ENCODE measurements at regions not wholly inside any gene's neighbourhood (a gene's known extent, or its start where the extent isn't known, plus 50 kb on each side); places are given as distances from the start of the nearest gene placed in this dataset.
"Not testable (repeated sequence)": the region's sequence is repeated elsewhere in the genome, so short reads cannot be mapped to it uniquely, and the experiment has no call there.

DNA sequence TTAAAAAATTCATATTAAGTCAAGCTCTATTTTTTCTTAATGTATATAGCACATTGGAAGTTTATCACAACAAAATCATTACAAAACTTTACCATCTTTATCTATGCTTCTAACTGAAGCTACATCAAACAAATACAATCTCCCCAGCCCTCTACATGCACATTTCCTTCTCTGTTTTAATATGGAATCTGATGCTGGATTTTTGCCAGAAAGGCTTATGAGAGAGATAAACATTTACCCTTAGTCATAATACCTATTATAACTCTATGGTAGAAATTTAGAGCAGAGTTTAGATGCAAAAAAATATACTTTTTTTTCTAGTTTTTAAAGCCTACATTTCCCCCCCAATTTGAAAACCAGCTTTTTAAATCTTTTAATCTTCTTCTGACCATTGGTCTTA, 1198.6 kb downstream of the GATA3 start:
- TF ChIP-seq POLR2A (IDR thresholded peaks at IDR 0.05; ENCODE audit: low read depth, low read length) (no peak), TAF1 (IDR thresholded peaks at IDR 0.05; ENCODE audit: borderline replicate concordance, low read depth, low read length) (no peak), POLR2AphosphoS5 (IDR thresholded peaks at IDR 0.05; ENCODE audit: low read depth, low read length) (no peak)
- no peak for FAIRE-seq
- no peak for DNase-seq (ENCODE audit: insufficient read length)

DNA sequence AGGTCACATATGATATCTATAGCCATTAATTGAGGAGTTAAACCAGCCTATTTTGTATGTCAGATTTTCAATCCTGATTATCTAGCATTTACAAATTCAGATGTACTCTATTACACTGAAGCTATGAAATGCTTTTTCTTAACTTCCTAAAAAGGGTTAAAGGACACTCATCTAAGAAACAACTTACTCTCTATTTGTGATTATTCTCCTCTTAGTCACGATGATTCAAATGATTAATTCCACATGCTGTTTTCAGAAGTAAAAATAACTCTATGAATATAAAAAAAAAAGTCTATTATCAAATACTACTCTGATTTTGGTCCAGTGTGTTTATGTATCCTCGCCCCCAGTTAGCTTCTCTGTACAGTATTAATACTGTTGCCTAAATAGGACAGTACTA, 1199.9 kb downstream of the GATA3 start:
- DNase-seq (ENCODE audit: insufficient read length) (no peak), FAIRE-seq (no peak)
- TF ChIP-seq POLR2A (IDR thresholded peaks at IDR 0.05; ENCODE audit: low read depth, low read length), result no peak
- TF ChIP-seq POLR2AphosphoS5 (IDR thresholded peaks at IDR 0.05; ENCODE audit: low read depth, low read length), result no peak
- no peak for TF ChIP-seq TAF1 (IDR thresholded peaks at IDR 0.05; ENCODE audit: borderline replicate concordance, low read depth, low read length)

DNA sequence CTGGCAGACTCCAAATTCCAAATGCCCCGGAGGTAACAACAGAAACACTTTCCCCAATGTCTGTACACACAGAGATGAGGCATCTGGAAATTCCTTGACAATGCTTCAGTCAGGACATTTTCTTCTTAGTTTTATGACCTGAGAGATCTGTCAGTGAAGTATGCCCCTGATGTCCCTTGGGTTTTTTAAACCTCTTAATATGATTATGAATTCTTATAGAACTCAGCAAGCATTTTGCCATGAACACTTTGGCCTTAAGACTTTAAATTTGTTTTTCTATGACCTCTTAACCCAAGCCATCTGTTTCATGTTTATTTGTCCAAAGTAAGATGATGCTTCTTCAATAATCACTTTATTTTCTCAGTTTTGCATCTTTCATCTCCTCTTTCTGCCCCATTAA, 1206.2 kb downstream of the GATA3 start:
- FAIRE-seq (no peak), DNase-seq (ENCODE audit: insufficient read length) (no peak)
- TF ChIP-seq POLR2A (IDR thresholded peaks at IDR 0.05; ENCODE audit: low read depth, low read length) (no peak), POLR2AphosphoS5 (IDR thresholded peaks at IDR 0.05; ENCODE audit: low read depth, low read length) (no peak)

DNA sequence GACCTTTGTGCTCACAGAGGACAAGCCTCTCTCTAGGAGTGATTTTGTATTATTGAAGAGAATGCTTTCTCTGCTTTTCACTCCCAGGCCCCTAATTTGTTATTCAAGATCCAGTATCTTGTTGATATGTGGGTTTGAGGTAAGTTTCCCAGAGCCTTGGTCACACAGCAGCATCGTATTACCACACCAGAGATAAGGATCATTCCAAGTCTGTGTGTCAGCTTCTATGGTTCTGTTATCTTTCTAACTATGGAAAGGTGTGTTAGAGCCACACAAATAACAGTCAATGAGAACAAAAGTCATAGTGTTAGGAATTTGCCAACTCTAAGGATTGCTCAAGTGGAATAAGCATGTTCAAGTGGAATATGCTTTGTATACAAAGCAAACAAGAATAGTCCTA, 1208.3 kb downstream of the GATA3 start:
- FAIRE-seq (no peak), DNase-seq (ENCODE audit: insufficient read length) (no peak)
- TF ChIP-seq TAF1 (IDR thresholded peaks at IDR 0.05; ENCODE audit: borderline replicate concordance, low read depth, low read length) (no peak), POLR2A (IDR thresholded peaks at IDR 0.05; ENCODE audit: low read depth, low read length) (no peak), POLR2AphosphoS5 (IDR thresholded peaks at IDR 0.05; ENCODE audit: low read depth, low read length) (no peak)

DNA sequence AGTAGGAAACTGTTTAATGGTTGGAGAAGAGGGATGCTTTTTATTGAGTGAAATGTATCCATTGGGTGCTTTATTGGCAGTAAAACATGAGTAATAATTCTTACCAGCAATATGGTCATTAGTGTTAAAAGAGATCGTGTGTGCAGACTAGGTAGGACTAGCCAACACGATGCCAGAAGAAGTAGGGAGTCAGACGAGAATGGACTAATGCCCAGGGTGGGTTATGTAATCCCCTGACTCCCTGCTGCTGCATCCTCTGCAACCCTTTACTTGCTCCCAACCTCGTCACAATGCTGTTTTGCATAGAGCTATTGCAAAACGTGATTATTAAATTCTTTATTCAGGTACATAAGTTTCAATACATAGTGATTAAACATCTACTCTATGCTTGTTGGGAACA, 1213.7 kb downstream of the GATA3 start:
- no peak for FAIRE-seq
- TF ChIP-seq POLR2AphosphoS5 (IDR thresholded peaks at IDR 0.05; ENCODE audit: low read depth, low read length) (no peak), POLR2A (IDR thresholded peaks at IDR 0.05; ENCODE audit: low read depth, low read length) (no peak), TAF1 (IDR thresholded peaks at IDR 0.05; ENCODE audit: borderline replicate concordance, low read depth, low read length) (no peak)
- DNase-seq (ENCODE audit: insufficient read length), result no peak

DNA sequence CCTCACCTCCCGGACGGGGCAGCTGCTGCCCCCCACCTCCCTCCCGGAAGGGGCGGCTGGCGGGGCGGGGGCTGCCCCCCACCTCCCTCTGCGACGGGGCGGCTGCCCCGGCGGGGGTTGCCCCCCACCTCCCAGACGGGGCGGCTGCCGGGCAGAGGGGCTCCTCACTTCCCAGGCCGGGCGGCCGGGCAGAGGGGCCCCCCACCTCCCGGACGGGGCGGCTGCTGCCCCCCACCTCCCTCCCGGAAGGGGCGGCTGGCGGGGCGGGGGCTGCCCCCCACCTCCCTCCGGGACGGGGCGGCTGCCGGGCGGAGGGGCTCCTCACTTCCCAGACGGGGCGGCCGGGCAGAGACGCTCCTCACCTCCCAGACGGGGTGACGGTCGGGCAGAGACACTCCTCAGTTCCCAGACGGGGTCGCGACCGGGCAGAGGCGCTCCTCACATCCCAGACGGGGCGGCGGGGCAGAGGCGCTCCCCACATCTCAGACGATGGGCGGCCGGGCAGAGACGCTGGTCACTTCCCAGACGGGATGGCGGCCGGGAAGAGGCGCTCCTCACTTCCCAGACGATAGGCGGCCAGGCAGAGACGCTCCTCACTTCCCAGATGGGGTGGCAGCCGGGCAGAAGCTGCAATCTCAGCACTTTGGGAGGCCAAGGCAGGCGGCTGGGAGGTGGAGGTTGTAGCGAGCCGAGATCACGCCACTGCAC, 1218.8 kb downstream of the GATA3 start:
- not testable (repeated sequence) for DNase-seq (ENCODE audit: insufficient read length); FAIRE-seq

DNA sequence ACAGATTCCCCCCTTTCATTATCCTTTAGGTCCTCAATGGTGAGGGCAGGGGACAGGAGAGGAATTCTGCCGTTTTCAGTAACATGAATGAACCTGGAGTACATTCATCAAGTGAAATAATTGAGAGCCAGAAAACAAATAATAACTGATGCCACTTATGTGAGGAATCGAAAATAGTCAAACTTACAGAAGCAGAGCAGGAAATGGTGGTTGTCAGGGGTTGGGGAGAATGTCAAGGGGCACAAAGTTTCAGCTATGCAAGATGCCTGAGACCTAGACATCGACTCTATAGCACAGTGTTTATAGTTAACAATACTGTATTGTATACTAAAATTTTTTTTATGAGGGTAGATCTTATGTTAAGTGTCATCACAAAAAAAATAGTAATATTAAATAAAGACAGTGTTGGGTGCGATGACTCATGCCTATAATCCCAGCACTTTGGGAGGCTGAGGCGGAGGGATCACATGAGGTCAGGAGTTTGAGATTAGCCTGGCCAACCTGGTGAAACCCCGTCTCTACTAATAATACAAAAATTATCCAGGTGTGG, 1219.8 kb downstream of the GATA3 start:
- TF ChIP-seq POLR2AphosphoS5 (IDR thresholded peaks at IDR 0.05; ENCODE audit: low read depth, low read length) (no peak), TAF1 (IDR thresholded peaks at IDR 0.05; ENCODE audit: borderline replicate concordance, low read depth, low read length) (no peak), POLR2A (IDR thresholded peaks at IDR 0.05; ENCODE audit: low read depth, low read length) (no peak)
- DNase-seq (ENCODE audit: insufficient read length) (no peak), FAIRE-seq (no peak)

DNA sequence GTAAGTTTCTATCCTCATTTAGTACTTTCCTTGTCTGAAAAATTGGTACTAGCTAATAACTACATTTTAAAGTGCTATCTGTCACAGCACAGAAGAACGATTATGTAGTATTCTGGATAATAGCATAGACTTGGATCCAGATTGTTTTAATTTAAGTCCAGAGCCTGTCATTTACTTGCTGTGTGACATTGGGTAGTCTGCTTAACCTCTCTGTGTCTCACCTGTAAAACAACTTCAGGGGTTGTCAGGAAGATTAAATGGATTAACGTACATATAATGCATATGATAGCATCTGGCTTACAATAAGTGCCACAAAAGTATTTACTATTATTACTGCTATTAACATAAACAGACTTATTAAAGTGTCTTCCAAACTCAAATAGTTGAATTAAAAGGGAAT, 1221.4 kb downstream of the GATA3 start:
- DNase-seq (ENCODE audit: insufficient read length) (no peak), FAIRE-seq (no peak)
- TF ChIP-seq POLR2AphosphoS5 (IDR thresholded peaks at IDR 0.05; ENCODE audit: low read depth, low read length), result no peak
- TF ChIP-seq POLR2A (IDR thresholded peaks at IDR 0.05; ENCODE audit: low read depth, low read length), result no peak
- TF ChIP-seq TAF1 (IDR thresholded peaks at IDR 0.05; ENCODE audit: borderline replicate concordance, low read depth, low read length), result no peak

DNA sequence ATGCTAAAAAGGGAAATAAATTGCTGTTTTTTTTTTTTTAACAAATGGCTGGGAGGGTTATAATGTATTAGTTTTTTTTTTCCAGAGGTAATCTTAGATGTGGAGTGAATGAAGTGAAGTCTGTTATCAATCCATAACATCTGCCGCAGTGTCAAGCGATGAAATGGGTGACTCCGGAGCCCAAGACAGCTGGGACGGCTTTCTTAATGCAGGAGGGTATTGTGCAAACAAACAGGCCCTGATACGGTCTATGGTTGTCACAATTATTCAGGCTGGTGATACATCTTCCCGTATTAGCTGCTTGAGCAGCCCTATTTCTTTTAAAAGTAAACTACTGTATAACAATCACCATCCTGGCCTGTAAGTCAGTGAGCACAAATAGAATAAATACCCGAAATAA, 1231.2 kb downstream of the GATA3 start:
- no peak for DNase-seq (ENCODE audit: insufficient read length)
- no peak for FAIRE-seq
- TF ChIP-seq POLR2AphosphoS5 (IDR thresholded peaks at IDR 0.05; ENCODE audit: low read depth, low read length) (no peak), TAF1 (IDR thresholded peaks at IDR 0.05; ENCODE audit: borderline replicate concordance, low read depth, low read length) (no peak), POLR2A (IDR thresholded peaks at IDR 0.05; ENCODE audit: low read depth, low read length) (no peak)

DNA sequence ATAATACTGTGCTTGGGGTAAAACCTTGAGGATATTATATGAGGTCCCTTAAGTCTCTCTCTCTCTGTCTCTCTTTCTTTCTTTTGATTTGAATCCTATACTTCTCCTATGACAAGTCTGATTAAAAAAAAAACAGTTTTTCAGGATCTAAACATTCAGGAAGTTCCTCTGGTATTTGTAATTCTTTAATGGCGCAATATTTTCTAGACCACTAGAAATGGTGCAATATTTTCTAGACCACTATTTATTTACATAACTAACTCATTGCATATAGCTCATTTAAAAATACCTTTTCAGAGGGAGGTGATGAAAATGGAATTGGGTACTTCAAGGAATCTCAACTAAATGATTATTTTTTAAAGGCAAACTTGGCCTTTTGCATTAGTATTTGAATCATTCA, 1235.3 kb downstream of the GATA3 start:
- no peak for DNase-seq (ENCODE audit: insufficient read length)
- no peak for FAIRE-seq
- no peak for TF ChIP-seq POLR2A (IDR thresholded peaks at IDR 0.05; ENCODE audit: low read depth, low read length)
- no peak for TF ChIP-seq POLR2AphosphoS5 (IDR thresholded peaks at IDR 0.05; ENCODE audit: low read depth, low read length)
- no peak for TF ChIP-seq TAF1 (IDR thresholded peaks at IDR 0.05; ENCODE audit: borderline replicate concordance, low read depth, low read length)

DNA sequence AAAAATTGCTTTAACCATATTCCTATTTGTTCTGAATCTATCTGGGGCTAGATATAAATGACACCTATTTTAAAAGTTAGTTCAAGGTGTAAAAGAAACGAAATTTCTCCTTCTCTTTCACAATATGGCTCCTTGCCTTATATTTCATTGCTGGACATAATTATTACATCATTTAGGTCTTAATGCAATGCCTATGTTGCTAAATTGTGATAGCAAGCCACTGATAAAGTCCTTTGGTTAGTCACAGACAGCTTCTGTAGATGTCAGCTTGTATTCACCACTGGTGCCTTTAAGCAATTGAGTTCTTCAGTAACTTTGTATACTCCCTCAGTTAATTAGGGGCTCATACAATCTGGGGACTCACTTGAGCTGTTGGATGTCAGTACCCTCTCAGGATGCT, 1236.6 kb downstream of the GATA3 start:
- no peak for DNase-seq (ENCODE audit: insufficient read length)
- FAIRE-seq, result no peak
- TF ChIP-seq POLR2AphosphoS5 (IDR thresholded peaks at IDR 0.05; ENCODE audit: low read depth, low read length), result no peak
- no peak for TF ChIP-seq TAF1 (IDR thresholded peaks at IDR 0.05; ENCODE audit: borderline replicate concordance, low read depth, low read length)
- no peak for TF ChIP-seq POLR2A (IDR thresholded peaks at IDR 0.05; ENCODE audit: low read depth, low read length)

DNA sequence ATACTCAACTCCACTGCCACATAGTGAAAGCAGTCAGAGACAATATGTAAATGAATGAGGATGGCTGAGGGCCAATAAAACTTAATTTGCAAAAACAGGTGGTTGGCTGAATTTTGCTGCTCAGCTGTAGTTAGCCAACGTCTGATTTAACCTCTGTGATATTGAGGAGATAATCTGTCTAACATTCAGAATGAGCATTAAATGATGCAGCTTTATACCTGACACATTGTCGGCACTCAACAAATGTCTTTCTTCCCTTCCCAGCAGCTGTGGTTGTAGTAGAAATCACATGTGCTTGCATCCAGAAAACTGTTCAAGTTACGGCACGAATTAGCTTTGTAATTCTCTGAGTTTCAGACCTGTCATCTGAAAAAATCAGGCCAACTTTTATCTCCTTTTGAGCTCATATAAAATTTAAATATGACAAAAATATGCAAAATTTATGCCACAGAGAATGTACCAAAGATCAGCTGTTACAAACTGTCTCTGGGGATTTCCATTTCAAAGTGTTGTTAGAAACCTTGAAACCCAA, 1239.7 kb downstream of the GATA3 start:
- peak; percentile 74 for FAIRE-seq

More for the DNA sequence above, 1239.7 kb downstream of the GATA3 start:
- TF ChIP-seq POLR2AphosphoS5 (IDR thresholded peaks at IDR 0.05; ENCODE audit: low read depth, low read length) (no peak), POLR2A (IDR thresholded peaks at IDR 0.05; ENCODE audit: low read depth, low read length) (no peak), TAF1 (IDR thresholded peaks at IDR 0.05; ENCODE audit: borderline replicate concordance, low read depth, low read length) (no peak)
- no peak for DNase-seq (ENCODE audit: insufficient read length)
